KG1 (cell line): ENCODE measurements at regions not wholly inside any gene's neighbourhood (a gene's known extent, or its start where the extent isn't known, plus 50 kb on each side); places are given as distances from the start of the nearest gene placed in this dataset.
A peak's percentile ranks its signal among the peaks of the same experiment; 100 is the strongest.

Experiments used
- DNase-seq: peaks from one replicate; lab custom pipeline; 2025; lab: John Stamatoyannopoulos, UW

DNA sequence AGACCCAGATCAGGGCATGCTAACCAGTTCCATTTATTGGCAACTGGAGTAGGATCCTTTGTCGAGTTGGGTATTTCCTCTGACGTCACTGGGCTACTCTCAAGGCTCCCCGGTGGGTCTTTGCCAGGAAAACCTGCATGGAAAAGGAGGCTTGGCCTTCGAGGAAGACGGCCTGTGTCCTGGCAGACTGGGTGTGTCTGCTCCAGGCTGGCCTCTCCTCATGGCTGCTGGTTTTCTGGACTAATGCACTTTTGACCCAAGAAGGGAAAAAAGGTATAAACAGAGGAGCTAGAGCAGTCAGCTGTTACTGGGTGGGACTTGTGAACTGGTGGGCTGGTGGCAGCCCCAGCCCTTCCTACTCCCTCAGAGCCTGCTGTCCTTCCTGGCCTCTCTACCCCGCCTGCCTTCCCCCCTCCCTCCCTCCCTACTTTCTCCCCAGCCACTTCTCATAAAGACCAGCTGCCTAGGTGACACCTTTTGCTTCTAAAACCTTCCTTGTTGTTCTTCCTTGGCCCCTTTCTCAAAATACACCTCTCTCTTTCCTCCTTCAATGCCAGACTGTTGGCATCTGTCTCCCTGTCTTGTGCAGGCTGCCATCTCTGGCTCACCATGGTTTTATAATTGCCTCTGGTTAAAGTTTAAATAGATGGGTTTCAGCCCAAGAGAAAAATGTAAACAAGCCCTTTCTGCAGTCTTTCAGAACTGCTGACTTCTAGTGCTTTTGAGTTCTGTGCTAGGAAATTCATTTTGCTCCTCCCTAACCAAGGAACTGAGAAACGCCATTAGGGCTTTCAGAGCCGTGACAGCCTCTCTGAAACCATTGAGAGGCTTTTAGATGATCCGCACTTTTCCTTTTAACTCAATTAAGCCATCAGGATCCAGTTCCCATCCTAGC, 101.8 kb upstream of the MKLN1 start:
- no peak for DNase-seq

DNA sequence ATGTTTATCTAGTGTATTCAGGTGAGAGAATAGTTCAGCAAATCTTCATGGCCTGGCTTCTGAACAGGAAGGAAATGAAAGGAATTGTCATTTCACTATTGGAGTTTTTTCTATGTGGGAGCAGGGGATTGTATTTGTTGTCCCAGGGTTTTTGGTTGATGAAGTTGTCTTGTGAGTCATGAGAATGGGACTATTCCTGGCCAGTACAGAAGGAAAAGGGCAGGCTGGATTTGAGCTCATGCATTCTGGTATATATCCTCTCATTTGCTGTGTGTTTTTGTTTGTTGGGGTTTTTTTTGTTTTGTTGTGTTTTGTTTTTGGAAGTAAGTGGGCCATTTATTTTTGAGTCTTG, 101.2 kb upstream of the MKLN1 start:
- no peak for DNase-seq

DNA sequence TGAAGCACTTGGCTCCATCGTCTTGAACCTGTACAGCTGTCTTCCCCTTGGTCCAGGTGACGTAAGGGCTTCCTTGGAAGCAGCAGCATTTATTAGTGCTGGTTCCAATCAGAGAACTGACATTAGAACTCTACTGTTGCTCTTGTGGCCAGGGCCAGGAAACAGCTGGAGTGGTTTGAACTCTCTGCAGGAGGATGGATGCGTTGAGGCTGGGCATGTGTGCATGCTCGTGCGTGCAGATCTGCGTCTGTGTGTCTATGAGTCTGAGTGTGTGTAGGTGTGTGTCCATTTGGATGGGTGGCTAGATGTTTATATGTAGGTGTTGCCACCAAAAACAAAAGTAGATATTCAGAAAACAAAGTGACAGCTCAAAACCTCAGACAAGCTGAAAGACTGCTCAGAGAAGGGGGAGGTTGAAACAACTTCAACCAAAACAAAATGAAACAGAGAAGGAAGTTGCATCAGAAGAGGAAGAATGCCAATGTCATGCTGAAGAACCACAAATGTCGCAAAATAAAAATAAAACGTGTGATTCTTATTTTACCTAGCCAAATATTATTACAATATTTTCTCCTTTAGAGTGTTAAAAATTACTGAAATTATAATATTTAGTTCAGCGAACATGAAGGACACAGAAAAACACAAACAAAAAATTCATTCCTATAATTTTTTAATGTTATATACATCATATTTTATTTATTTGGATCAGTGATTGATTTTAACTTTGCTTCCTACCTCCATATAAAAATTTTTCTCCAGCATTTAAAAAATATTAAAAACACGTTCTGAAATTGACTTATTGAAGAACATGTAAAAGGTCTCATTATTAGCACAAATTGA, 96.1 kb upstream of the MKLN1 start:
- peak; percentile 13 for DNase-seq

DNA sequence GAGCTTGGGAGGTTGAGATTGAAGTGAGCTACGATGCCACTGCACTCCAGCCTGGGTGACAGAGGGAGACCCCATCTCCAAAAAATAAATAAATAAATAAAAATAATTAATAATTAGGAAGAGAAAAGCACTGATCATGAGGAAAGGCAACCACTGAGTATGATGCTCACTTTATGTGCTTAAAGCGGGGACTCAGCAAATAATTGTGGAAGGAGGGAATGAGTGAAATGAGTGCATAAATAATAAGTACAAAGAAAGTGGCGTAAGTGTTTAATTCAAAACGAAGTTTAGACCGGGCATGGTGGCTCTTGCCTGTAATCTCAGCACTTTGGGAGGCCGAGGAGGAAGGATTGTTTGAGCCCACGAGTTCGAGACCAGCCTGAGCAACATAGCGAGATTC, 94.9 kb upstream of the MKLN1 start:
- no peak for DNase-seq

DNA sequence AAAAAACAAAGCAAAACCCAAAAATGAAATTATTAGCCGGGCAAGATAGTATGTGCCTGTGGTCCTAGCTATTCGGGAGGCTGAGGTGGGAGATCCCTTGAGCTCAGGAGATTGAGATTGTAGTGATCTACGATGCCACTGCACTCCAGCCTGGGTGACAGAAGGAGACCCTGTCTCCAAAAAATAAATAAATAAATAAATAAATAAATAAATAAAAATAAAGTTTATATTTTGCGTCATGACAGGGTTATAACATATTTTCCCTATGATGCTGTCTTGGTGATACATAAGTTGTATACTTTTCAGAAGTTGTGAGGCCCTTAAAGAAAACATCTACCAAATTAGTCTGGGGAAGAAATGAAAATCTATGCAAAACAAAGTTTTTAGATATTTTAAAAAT, 94.5 kb upstream of the MKLN1 start:
- no peak for DNase-seq

DNA sequence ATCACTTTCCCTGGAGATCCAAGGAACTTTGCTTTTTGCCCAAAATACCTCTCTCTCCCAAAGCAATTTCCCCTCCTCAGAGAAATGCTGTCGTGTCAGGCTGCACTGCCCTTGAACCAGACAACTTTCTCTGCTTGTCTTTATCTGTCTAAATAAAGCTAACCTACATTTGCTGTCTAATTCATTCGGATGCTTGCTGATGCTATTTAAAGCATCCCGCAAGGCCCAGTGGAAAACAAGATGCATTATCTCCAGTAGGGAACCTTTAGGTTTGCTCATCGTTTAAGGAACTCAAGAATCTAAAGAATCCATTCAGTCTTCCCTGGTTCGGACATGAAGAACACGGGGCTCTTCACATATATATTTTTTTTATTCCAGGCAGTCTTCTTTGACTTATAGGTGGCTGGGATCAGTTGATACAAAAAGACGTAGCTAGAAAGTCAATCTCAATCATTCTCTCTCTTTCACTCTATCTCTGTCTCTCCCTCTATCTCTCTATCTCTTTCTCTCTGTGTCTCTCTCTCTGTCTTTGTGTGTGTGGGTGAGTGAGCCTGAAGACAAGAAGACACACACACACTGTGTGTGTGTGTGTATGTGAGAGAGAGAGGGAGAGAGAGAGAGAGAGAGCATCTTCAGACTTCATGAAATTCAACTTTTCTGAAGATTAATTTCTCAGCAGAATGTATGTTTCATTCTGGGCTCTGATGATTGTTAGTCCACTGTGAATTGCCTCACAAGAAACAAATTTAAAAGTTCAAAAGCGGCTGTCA, 92.8 kb upstream of the MKLN1 start:
- DNase-seq = no peak

DNA sequence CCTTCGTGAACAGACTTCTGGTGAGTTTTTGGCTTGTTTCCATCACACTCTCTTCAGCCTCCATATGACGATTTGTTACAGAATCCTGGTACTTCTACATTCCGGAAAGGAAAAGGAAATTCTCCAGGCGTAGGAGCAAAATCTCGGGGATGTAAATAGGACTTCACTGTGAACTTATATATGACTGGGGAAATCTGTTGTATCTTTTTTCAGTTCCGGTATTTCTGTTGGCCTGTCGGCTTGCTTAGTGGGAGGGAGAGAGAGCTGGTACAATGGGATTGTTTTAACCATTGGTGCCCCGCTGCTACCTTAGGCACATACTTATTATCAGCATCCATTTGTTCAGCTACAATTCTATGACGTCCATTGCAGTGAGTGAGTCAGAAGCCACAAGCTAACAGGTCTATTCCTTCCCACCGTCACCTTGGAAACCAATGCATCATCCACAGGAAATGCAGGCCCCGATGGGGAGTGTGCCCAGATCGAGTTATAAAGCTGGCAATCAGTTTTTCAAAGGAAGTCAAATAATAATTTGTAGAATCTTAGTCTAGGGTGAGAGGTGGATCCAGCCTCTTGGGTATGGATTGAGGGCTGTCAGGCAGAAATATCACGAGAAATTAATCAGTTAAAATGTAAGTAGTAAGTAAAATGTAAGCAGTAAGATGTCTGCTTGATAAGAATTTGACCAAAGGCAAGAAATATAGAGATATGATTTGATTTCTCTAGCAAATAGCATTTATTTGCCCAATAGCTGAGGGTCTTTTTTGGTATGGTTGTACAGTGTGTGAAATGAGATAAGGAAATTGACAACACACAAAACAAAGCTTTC, 92.0 kb upstream of the MKLN1 start:
- no peak for DNase-seq

DNA sequence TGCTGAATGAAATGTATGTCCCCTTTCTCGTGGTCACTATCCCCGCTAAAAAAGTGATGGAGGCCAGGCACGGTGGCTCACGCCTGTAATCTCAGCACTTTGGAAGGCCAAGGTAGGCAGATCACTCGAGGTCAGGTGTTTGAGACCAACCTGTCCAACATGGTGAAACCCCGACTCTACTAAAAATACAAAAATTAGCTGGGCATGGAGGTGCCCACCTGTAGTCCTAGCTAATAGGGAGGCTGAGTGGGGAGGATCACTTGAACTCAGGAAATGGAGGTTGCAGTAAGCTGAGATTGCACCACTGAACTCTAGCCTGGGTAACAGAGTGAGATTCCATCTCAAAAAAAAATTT, 91.4 kb upstream of the MKLN1 start:
- DNase-seq = no peak

DNA sequence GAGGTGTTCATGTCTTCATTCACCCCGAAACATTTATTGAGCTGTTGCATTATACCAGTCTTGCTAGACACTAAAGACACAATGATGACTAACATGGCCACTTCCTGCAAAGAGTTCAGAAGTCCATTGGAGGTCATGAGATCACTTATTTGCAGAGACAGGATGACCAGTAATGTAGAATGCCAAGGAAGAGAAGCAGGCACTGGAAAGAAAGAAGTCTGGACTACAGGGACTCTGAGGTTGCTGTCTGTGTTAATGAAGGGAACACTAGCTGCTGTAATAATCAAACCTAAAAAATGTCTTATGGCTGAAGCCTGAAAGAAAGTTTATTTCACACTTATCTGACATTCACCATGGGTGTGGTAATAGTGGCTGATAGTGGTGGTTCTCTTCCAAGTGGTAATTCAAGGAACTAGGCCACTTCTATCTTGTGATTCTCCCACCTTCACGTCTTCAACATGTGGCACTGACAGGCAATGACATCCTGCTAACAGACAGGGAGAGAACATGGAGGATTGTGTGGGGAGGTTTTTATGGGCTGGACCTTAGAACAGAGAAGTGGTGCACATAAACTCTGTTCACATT, 89.2 kb upstream of the MKLN1 start:
- no peak for DNase-seq

DNA sequence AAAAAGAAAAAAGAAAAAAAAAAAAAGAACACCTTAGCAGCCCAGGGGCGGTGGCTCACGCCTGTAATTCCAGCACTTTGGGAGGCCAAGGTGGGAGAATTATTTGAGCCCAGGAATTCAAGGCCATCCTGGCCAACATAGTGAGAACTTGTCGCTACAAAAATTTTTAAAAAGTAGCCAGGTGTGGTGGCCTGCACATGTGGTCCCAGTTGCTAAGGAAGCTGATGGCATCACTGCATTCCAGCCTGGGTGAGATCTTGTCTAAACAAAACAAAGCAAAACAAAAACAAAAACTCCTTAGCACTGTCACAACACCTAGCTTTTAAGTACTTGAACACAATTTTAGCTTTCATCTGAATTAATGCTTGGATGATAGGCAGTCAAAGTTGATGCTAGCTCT, 86.3 kb upstream of the MKLN1 start:
- no peak for DNase-seq

DNA sequence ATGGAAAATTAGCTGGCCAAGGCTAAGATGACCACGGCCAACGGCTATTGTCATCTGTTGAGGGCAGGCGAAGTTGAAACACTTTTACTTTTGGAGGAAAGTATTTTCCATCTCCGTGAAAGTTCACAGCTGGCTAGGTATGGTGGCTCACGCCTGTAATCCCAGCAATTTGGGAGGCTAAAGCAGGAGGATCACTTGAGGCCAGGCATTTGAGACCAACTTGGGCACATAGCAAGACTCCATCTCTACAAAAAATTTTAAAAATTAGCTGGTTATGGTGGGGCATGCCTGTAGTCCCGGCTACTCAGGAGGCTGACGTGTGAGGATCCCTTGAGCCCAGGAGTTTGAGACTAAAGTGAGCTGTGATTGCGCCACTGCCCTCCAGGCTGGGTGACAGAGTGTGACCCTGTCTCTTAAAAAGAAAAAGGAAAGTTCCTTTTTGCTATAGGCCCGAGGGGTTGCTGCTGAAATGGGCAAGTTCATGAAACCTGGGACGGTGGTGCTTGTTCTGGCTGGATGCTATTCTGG, 85.5 kb upstream of the MKLN1 start:
- DNase-seq = no peak

DNA sequence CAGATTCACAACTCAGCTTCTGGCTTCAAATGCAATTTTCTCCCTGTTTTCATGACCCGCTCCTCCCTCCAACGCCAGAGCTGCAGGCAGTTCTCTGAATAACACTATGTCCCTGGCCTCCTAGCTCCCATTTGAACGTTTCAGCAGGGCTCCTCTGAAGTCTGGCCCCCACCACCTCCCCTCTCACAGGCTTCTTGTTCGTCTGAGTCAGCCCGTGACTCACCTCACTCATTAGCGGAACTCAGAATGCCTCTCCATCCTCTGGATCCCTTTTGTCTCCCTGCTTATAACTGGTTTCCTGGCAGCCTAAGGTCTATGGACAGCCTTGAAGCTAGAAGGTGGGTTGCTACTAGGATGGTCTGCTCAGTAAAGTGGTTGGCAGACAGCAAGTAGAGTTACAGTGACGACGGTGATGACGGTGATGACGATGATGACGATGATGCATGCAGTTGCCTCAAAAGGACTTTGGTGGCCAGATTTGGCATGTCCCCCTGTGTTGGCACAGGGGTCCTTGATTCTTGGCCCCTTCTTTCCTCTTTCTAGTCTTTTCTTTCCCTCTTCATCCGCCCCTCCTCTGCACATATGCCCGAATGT, 83.3 kb upstream of the MKLN1 start:
- no peak for DNase-seq

DNA sequence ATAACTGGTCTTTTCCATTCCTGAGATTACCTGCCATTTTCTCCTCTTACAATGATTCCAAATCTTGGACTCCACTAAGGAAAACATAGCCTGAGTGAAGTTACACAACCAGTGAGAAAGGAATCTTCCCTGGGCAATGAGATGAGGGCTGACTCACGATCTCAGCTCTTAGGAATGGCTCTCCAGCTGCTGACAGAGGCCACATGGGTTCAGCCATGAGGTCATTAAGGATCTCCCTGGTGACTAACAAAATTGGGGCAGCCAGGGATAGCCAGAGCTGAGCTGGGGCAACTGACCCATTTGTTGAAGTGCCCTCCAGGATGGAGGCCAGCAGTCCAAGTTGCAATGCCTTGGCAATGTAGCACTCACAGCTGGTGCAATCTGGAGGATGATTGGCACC, 78.7 kb upstream of the MKLN1 start:
- DNase-seq = no peak

DNA sequence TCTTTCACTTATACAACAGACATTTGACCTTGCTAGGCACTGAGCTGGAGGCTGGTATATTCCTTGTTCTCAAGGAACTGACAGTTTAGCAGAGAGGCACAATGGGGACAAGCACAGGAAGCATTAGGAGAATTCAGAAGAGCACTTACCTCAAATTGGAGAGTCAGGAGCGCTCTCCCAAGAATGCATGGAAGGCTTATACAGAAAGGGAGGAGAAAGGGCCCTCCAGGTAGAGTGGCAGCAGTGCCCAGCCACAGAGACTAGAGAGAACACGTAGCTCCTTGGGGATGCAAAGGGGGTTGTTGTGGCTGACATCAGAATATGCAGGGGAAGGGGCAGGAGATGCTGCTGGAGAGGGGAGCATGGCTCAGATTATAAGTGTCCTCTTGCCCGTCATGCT, 78.2 kb upstream of the MKLN1 start:
- DNase-seq = no peak

DNA sequence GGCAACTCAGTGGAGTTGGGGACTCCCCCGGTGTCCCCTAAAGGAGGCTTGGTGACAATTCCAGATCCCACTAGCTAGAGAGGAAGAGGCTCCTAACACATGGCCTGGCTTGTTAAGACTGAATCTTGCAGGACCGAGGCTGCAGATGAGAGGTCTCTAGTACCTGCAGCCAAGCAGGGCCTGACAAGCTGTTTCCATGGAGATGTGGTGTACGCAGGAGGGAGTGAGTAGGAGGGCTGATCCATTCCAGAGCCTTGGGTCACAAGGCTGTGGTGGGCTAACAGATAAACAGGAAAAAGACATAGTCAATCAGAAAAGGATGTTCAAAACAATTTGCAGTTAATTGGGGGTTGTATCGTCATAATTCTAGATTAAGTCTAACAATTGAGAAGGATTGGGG, 77.3 kb upstream of the MKLN1 start:
- no peak for DNase-seq

DNA sequence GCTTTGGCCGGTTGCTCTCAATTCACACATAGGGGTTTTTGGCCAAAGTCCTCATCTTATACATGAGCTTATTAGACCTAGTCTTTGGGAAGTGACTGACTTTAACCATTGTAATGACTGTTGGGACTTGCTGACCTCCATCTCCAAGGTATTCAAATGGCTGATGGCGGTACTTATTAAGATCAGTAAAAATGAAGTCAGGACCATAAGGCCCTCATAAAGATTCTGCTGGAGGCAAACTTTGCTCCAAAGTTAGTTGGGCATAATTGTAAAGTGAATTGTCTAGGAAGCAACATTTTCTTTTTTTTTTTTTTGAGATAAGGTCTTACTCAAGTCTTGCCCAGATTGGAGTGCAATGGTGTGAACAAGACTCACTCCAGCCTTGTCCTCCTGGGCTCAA, 76.3 kb upstream of the MKLN1 start:
- no peak for DNase-seq

DNA sequence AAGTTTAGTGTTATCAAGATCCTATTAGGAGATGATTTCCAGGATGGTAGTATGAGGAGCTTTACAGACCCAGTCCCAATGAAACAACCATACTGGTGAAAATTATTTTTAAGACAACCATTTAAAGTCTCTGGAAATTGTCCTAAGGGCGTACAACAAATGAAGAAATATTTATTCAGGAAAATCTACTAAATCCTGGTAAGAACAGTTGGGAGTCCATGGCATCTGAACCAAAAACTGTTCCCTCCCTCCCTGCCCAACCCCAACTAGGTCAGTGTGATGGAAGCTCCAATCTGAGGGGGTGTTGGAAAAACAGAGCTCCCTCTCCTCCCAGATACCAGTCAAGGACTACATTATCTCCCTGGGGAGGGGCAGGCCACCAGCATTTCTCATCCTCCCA, 74.7 kb upstream of the MKLN1 start:
- no peak for DNase-seq

DNA sequence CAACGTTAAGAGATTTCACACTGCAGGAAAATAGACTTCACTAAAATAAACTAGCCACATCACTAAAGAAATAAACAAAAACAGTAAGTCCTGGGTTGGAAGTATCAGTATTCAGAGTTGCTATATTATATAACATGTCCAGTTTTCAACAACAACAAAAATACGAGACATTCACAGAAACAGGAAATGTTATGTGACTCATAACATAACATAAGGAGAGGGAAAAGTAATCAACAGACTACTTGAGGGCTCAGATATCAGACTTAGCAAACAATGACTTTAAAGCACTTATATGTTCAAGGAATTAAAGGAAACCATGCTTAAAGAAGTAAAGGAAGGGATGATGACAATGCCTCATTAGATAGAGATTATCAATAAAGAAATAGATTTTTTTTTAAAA, 73.5 kb upstream of the MKLN1 start:
- DNase-seq = no peak

DNA sequence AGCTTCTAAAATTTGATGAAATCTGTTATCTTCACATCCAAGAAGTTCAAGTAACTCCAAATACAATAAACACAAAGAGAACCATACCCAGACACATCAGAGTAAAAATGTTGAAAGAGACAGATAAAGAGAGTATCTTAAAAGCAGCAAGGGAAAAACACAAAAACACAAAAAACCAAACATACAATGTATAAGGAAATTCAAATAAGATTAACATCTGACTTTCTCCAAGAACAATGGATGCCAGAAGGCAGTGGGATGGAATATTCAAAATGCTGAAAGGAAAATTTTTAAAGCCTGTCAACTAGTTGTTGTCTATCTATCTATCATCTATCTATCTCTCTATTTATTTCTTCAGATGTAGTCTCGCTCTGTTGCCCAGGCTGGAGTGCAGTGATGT, 72.4 kb upstream of the MKLN1 start:
- DNase-seq = no peak

DNA sequence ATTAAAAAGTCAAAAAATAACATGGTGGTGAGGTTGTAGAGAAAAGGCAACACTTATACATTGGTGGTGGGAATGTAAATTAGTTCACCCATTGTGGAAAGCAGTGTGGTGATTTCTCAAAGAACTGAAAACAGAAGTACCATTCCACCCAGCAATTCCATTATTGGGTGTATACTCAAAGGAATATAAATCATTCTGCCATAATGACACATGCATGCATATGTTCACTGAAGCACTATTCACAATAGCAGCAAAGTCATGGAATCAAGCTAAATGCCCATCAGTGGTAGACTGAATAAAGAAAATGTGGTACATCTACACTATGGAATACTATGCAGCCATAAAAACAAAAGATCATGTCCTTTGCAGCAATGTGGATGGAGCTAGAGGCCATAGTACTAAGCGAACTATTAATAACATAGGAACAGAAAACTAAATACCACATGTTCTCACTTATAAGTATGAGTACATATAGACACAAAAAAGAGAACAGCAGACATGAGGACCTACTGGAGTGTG, 66.1 kb upstream of the MKLN1 start:
- DNase-seq = no peak

DNA sequence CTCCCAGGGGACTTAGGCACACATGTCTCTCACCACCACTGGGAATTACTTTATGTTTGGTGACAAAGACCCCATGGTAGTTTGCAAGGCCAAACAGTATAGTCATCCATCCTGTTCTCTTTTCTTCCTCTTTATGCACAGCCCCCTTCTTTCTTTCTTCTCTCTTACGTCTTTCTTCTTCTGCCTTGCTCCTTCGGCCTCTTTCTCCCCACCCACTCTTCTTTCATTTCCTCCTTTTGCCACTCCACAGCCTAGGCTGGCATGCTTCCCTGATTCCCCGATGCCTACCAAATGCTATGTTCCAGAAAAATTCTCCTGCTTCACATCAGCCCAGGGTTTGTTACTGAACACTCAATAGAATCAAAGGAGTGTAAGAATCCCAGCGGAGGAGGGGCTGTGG, 62.4 kb upstream of the MKLN1 start:
- DNase-seq = no peak
